GM23338 (cell line): ENCODE measurements at regions not wholly inside any gene's neighbourhood (a gene's known extent, or its start where the extent isn't known, plus 50 kb on each side); places are given as distances from the start of the nearest gene placed in this dataset.

Source experiments
- ATAC-seq: fragments of 200-7000 bp; cut with Tn5 transposase; 3 replicates; pipeline ENCODE4 v1.9.1; 2020
- DNase-seq: peaks from one replicate; pipeline ENCODE4 v3.0.0-alpha.2; 2015; ENCODE audit warnings: low spot score
- H2AFZ ChIP-seq: fragments of 200-600 bp; sonication (generic); 2 replicates; pipeline ENCODE4 v1.8.0; 2016; ENCODE audit warnings: antibody characterized with exemption, mild to moderate bottlenecking, moderate library complexity
- H3F3A ChIP-seq: fragments of 200-600 bp; sonication (generic); replicated peaks from 2 replicates; pipeline ENCODE4 v1.8.0; 2017; ENCODE audit warnings: antibody characterized with exemption, mixed run types, low read depth
- H3K27ac ChIP-seq: fragments of 200-600 bp; sonication (generic); 2 replicates; pipeline ENCODE4 v1.6.1; 2016; ENCODE audit warnings: low read depth
- H3K27me3 ChIP-seq: fragments of 200-600 bp; sonication (generic); 2 replicates; pipeline ENCODE4 v1.8.0; 2016; ENCODE audit warnings: mild to moderate bottlenecking, mixed run types, moderate library complexity; ENCODE audit not compliant: insufficient read depth
- H3K36me3 ChIP-seq: fragments of 200-600 bp; sonication (generic); 2 replicates; pipeline ENCODE4 v1.8.0; 2016; ENCODE audit warnings: mild to moderate bottlenecking; ENCODE audit not compliant: insufficient read depth
- H3K4me1 ChIP-seq: fragments of 200-600 bp; sonication (generic); 2 replicates; pipeline ENCODE4 v1.8.0; 2016; ENCODE audit warnings: mild to moderate bottlenecking, moderate library complexity; ENCODE audit not compliant: insufficient read depth
- H3K4me2 ChIP-seq: fragments of 200-600 bp; sonication (generic); 2 replicates; pipeline ENCODE4 v1.7.1; 2017; ENCODE audit warnings: mixed run types
- H3K4me3 ChIP-seq: fragments of 200-600 bp; sonication (generic); 2 replicates; pipeline ENCODE4 v1.6.1; 2016; ENCODE audit warnings: mixed run types
- H3K79me2 ChIP-seq: fragments of 200-600 bp; sonication (generic); replicated peaks from 2 replicates; pipeline ENCODE4 v1.8.0; 2017; ENCODE audit warnings: mild to moderate bottlenecking; ENCODE audit not compliant: insufficient read depth
- H3K9me2 ChIP-seq: fragments of 200-600 bp; sonication (generic); 2 replicates; pipeline ENCODE4 v1.8.0; 2017; ENCODE audit not compliant: insufficient read depth
- H4K20me1 ChIP-seq: fragments of 200-600 bp; sonication (generic); replicated peaks from 2 replicates; pipeline ENCODE4 v1.8.0; 2017; ENCODE audit warnings: mild to moderate bottlenecking; ENCODE audit not compliant: insufficient read depth
- H3K27ac Mint-ChIP-seq: 2 replicates; pipeline ENCODE4 v1.8.0; 2020; ENCODE audit warnings: inconsistent platforms, mild to moderate bottlenecking, moderate library complexity, mixed read lengths
- H3K27me3 Mint-ChIP-seq: 3 replicates; pipeline ENCODE4 v1.8.0; 2022; ENCODE audit warnings: low read depth, mild to moderate bottlenecking, moderate library complexity, mixed read lengths, inconsistent platforms; ENCODE audit not compliant: insufficient read depth, poor library complexity
- H3K36me3 Mint-ChIP-seq: 3 replicates; pipeline ENCODE4 v1.8.0; 2021; ENCODE audit warnings: low read depth, mild to moderate bottlenecking, inconsistent platforms, moderate library complexity, mixed read lengths
- H3K4me1 Mint-ChIP-seq: 3 replicates; pipeline ENCODE4 v1.8.0; 2020; ENCODE audit warnings: mild to moderate bottlenecking, inconsistent platforms, mixed read lengths
- H3K4me3 Mint-ChIP-seq: 3 replicates; pipeline ENCODE4 v1.8.0; 2021; ENCODE audit warnings: moderate library complexity, mild to moderate bottlenecking, inconsistent platforms, mixed read lengths
- H3K9me3 Mint-ChIP-seq: 3 replicates; pipeline ENCODE4 v1.8.0; 2020; ENCODE audit warnings: moderate library complexity, mild to moderate bottlenecking, inconsistent platforms, mixed read lengths
- JUNB ChIP-seq: IDR thresholded peaks from one replicate; pipeline ENCODE4 v1.6.1; 2016; ENCODE audit warnings: antibody characterized with exemption; ENCODE audit not compliant: unreplicated experiment
- NANOG ChIP-seq: IDR thresholded peaks from 2 replicates; pipeline ENCODE4 v1.6.1; 2016; ENCODE audit warnings: antibody characterized with exemption, borderline replicate concordance
- POLR2AphosphoS5 ChIP-seq: IDR thresholded peaks from 2 replicates; pipeline ENCODE4 v1.6.1; 2016; ENCODE audit warnings: antibody characterized with exemption, low read depth
- STAT1 ChIP-seq: IDR thresholded peaks from one replicate; pipeline ENCODE4 v1.6.1; 2016; ENCODE audit warnings: antibody characterized with exemption; ENCODE audit not compliant: unreplicated experiment
- ZNF114 ChIP-seq: fragments of 250-450 bp; sonication (Bioruptor Pico); IDR thresholded peaks from 2 replicates; pipeline ENCODE4 v1.5.0; 2020; ENCODE audit warnings: mild to moderate bottlenecking, moderate library complexity
- ZNF331 ChIP-seq: fragments of 250-450 bp; sonication (Bioruptor Pico); IDR thresholded peaks from 2 replicates; pipeline ENCODE4 v1.5.0; 2020; ENCODE audit warnings: low read depth, mild to moderate bottlenecking, moderate library complexity
- TF ChIP-seq, protein P1 (sequence below), 2 experiments: fragments of 200-600 bp in 1 of 2; sonication (generic) in 1 of 2; conservative IDR thresholded peaks; 2 replicates each; pipeline versions ENCODE4 v1.5.1 to v1.6.1; 2016 to 2017; ENCODE audit warnings: antibody characterized with exemption in 2 of 2, low read depth in 2 of 2, mild to moderate bottlenecking in 2 of 2, moderate library complexity in 1 of 2
- TF ChIP-seq, protein P2 (sequence below): IDR thresholded peaks from 2 replicates; pipeline ENCODE4 v1.6.1; 2016; ENCODE audit warnings: antibody characterized with exemption
- TF ChIP-seq, protein P3 (sequence below): IDR thresholded peaks from one replicate; pipeline ENCODE4 v1.6.1; 2018; ENCODE audit warnings: antibody characterized with exemption; ENCODE audit not compliant: unreplicated experiment

DNA sequence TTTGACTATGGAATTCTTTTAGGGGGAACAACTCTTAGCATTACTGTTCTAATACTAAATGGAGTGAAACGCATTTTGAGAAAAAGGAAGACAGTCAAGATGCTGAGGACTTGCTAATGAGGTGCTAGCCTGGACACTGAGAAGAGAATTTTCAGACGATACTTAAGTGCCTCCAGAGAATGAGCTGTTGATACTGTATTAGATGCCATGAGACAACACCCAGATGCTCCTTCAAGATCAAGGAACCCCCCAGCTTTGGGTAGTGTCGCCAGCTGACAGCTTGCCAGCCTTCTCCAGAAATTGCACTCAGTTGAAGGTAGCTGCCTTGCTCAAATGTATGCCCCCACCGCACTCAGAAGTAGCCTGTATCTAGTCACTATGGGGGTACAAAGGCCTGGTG lies 52.5 kb upstream of the SLC36A4 start:
- TF ChIP-seq NANOG: no peak
- TF ChIP-seq POLR2AphosphoS5: no peak
- no peak for TF ChIP-seq JUNB
- Histone ChIP-seq H3K79me2 (no peaks in the 10 kb centered on the region), H3K36me3 (no peaks in the 10 kb centered on the region), H3K4me1 (no peaks in the 10 kb centered on the region), H3K9me2 (peaks cover 2% of the 10 kb centered on the region; the same call in 1 of the 2 replicates), H3K27ac (no peak overlapping the region), H3F3A (no peaks in the 10 kb centered on the region), H3K27me3 (no peaks in the 10 kb centered on the region), H3K4me3 (no peak overlapping the region), H2AFZ (no peak overlapping the region), H3K4me2 (no peak overlapping the region), H4K20me1 (no peaks in the 10 kb centered on the region)
- Mint-ChIP-seq H3K9me3 (peaks cover 9% of the 10 kb centered on the region; the same call in 2 of the 3 replicates), H3K4me3 (no peak overlapping the region), H3K36me3 (no peaks in the 10 kb centered on the region; the same call in 2 of the 3 replicates), H3K27me3 (no peaks in the 10 kb centered on the region), H3K4me1 (no peaks in the 10 kb centered on the region), H3K27ac (no peak overlapping the region)
- ATAC-seq (no peak), DNase-seq (no peak)

DNA sequence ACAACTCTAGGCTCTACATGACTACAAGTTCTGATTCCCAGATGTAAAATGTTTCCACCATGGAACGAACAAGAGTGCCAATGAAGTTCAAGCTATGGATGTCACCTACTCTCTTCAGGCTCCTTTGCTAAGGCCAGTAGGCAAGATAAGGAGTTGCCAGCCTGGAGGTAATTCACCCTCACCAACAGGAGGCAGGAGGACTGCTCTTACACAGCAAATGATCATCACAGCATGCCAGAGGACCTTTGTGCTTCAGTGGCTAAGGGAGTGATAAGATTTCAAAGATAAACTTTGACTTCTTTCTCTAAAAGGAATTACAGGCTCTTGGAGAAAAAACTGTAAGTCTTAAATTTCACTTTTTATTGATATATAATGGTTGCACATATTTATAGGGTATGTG lies 54.1 kb upstream of the SLC36A4 start:
- DNase-seq: peak; percentile 16
- TF ChIP-seq JUNB: no peak
- TF ChIP-seq, protein P1, sequence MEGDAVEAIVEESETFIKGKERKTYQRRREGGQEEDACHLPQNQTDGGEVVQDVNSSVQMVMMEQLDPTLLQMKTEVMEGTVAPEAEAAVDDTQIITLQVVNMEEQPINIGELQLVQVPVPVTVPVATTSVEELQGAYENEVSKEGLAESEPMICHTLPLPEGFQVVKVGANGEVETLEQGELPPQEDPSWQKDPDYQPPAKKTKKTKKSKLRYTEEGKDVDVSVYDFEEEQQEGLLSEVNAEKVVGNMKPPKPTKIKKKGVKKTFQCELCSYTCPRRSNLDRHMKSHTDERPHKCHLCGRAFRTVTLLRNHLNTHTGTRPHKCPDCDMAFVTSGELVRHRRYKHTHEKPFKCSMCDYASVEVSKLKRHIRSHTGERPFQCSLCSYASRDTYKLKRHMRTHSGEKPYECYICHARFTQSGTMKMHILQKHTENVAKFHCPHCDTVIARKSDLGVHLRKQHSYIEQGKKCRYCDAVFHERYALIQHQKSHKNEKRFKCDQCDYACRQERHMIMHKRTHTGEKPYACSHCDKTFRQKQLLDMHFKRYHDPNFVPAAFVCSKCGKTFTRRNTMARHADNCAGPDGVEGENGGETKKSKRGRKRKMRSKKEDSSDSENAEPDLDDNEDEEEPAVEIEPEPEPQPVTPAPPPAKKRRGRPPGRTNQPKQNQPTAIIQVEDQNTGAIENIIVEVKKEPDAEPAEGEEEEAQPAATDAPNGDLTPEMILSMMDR (conservative IDR thresholded peaks at IDR 0.05; ENCODE audit: low read depth in 2 of 2): peak; percentile 25 to 56; a peak in 2 of 4 replicates
- TF ChIP-seq POLR2AphosphoS5: no peak
- no peaks in the 10 kb centered on the region for H3K36me3 ChIP-seq
- H3K27me3 ChIP-seq: no peaks in the 10 kb centered on the region
- no peaks in the 10 kb centered on the region for H4K20me1 ChIP-seq
- no peaks in the 10 kb centered on the region for H3F3A ChIP-seq
- H3K4me3 ChIP-seq: no peak overlapping the region
- no peaks in the 10 kb centered on the region for H3K4me1 ChIP-seq
- no peak overlapping the region for H3K27ac ChIP-seq
- H3K4me2 ChIP-seq: no peak overlapping the region
- H3K36me3 Mint-ChIP-seq: no peaks in the 10 kb centered on the region; the same call in 2 of the 3 replicates
- H3K4me1 Mint-ChIP-seq: peaks cover 2% of the 10 kb centered on the region; the same call in 2 of the 3 replicates
- no peak overlapping the region for H3K4me3 Mint-ChIP-seq
- H3K27ac Mint-ChIP-seq: no peak overlapping the region
- H3K27me3 Mint-ChIP-seq: no peaks in the 10 kb centered on the region
- H3K9me2 ChIP-seq: peaks cover 2% of the 10 kb centered on the region; the same call in 1 of the 2 replicates
- ATAC-seq: peak; percentile 43; the same call in 1 of the 3 replicates
- no peaks in the 10 kb centered on the region for H3K79me2 ChIP-seq
- H3K9me3 Mint-ChIP-seq: peaks cover 7% of the 10 kb centered on the region; the same call in 1 of the 3 replicates
- H2AFZ ChIP-seq: no peak overlapping the region

DNA sequence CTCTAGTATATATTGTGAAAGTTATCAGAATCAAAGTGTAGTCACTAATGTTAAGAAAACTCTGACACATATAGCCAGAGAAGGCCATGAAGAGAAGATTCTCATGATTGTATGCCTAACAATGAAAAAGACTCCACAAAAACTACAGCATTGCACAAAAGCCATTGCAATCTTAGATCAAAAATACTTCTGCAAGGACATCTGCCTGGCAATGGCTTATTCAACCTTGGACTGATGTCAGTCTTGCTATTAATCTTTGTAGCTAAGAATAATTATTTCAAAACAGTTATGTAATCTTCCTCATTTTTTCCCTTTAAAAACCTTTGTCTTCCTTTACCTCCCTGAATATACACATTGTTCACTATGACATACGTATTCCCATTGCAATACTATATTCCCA lies 55.3 kb upstream of the SLC36A4 start:
- Histone ChIP-seq H3F3A (no peaks in the 10 kb centered on the region), H3K4me2 (no peak overlapping the region), H3K9me2 (peaks cover 2% of the 10 kb centered on the region; the same call in 1 of the 2 replicates), H3K36me3 (no peaks in the 10 kb centered on the region), H2AFZ (no peak overlapping the region), H3K4me1 (no peaks in the 10 kb centered on the region), H3K27ac (no peak overlapping the region), H3K4me3 (no peak overlapping the region), H3K27me3 (no peaks in the 10 kb centered on the region), H4K20me1 (no peaks in the 10 kb centered on the region), H3K79me2 (no peaks in the 10 kb centered on the region)
- no peaks in the 10 kb centered on the region; the same call in 2 of the 3 replicates for H3K36me3 Mint-ChIP-seq
- H3K4me3 Mint-ChIP-seq: no peak overlapping the region
- ATAC-seq (no peak), DNase-seq (no peak)
- H3K27ac Mint-ChIP-seq: no peak overlapping the region
- peaks cover 4% of the 10 kb centered on the region; the same call in 2 of the 3 replicates for H3K4me1 Mint-ChIP-seq
- H3K9me3 Mint-ChIP-seq: peaks cover 7% of the 10 kb centered on the region; the same call in 1 of the 3 replicates
- H3K27me3 Mint-ChIP-seq: no peaks in the 10 kb centered on the region
- TF ChIP-seq, protein P2, sequence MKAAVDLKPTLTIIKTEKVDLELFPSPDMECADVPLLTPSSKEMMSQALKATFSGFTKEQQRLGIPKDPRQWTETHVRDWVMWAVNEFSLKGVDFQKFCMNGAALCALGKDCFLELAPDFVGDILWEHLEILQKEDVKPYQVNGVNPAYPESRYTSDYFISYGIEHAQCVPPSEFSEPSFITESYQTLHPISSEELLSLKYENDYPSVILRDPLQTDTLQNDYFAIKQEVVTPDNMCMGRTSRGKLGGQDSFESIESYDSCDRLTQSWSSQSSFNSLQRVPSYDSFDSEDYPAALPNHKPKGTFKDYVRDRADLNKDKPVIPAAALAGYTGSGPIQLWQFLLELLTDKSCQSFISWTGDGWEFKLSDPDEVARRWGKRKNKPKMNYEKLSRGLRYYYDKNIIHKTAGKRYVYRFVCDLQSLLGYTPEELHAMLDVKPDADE: no peak
- TF ChIP-seq JUNB: no peak
- no peak for TF ChIP-seq ZNF114 (CRISPR knock-in tag)
- TF ChIP-seq, protein P3, sequence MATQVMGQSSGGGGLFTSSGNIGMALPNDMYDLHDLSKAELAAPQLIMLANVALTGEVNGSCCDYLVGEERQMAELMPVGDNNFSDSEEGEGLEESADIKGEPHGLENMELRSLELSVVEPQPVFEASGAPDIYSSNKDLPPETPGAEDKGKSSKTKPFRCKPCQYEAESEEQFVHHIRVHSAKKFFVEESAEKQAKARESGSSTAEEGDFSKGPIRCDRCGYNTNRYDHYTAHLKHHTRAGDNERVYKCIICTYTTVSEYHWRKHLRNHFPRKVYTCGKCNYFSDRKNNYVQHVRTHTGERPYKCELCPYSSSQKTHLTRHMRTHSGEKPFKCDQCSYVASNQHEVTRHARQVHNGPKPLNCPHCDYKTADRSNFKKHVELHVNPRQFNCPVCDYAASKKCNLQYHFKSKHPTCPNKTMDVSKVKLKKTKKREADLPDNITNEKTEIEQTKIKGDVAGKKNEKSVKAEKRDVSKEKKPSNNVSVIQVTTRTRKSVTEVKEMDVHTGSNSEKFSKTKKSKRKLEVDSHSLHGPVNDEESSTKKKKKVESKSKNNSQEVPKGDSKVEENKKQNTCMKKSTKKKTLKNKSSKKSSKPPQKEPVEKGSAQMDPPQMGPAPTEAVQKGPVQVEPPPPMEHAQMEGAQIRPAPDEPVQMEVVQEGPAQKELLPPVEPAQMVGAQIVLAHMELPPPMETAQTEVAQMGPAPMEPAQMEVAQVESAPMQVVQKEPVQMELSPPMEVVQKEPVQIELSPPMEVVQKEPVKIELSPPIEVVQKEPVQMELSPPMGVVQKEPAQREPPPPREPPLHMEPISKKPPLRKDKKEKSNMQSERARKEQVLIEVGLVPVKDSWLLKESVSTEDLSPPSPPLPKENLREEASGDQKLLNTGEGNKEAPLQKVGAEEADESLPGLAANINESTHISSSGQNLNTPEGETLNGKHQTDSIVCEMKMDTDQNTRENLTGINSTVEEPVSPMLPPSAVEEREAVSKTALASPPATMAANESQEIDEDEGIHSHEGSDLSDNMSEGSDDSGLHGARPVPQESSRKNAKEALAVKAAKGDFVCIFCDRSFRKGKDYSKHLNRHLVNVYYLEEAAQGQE: no peak
- TF ChIP-seq ZNF331 (CRISPR knock-in tag): no peak
- TF ChIP-seq STAT1: no peak
- no peak for TF ChIP-seq NANOG
